Nephron (organoid): ENCODE measurements at regions not wholly inside any gene's neighbourhood (a gene's known extent, or its start where the extent isn't known, plus 50 kb on each side); places are given as distances from the start of the nearest gene placed in this dataset.

Source experiments
- H3K27ac Mint-ChIP-seq, 3 experiments: 2 replicates each; pipeline ENCODE4 v1.8.0; 2020; ENCODE audit warnings: mixed read lengths in 3 of 3, mild to moderate bottlenecking in 2 of 3, moderate library complexity in 1 of 3
- H3K27me3 Mint-ChIP-seq: 2 replicates; pipeline ENCODE4 v1.8.0; 2021; ENCODE audit warnings: low read depth, mild to moderate bottlenecking, moderate library complexity, mixed read lengths
- H3K36me3 Mint-ChIP-seq: 2 replicates; pipeline ENCODE4 v1.8.0; 2020; ENCODE audit warnings: low read depth, mixed read lengths
- H3K4me1 Mint-ChIP-seq: 2 replicates; pipeline ENCODE4 v1.8.0; 2020; ENCODE audit warnings: mixed read lengths
- H3K4me3 Mint-ChIP-seq, 3 experiments: 2 replicates each; pipeline ENCODE4 v1.8.0; 2020; ENCODE audit warnings: mild to moderate bottlenecking in 3 of 3, mixed read lengths in 3 of 3, moderate library complexity in 2 of 3
- H3K9me3 Mint-ChIP-seq: 2 replicates; pipeline ENCODE4 v1.8.0; 2020; ENCODE audit warnings: mixed read lengths
- TF ChIP-seq, protein P1 (sequence below), 3 experiments: fragments of 200-600 bp; sonication (generic); IDR thresholded peaks; one replicate each; pipeline ENCODE4 v1.5.0; 2021; ENCODE audit warnings: antibody characterized with exemption in 3 of 3; ENCODE audit not compliant: unreplicated experiment in 3 of 3

DNA sequence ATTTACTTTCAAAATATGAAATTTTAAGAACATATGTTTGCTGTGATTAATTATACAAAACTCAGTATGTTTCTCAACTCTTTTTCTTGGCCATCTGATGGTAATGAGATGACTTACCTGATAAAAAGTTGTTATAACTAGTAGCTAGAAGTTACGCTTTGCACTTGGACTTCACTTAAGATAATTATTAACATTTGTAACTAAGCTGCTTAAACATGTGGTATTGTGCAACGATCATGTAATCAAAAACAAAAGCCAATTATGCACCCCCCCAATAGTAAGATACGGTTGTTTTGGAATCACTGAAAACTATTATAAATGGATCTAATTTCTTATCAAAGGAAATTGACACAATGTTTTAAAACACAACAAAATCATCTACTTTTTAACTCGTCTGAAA, 342.9 kb downstream of the CNTN3 start:
- Mint-ChIP-seq H3K9me3 (peaks cover 5% of the 10 kb centered on the region), H3K36me3 (no peaks in the 10 kb centered on the region), H3K4me3 (no peak overlapping the region), H3K4me1 (peaks cover 21% of the 10 kb centered on the region), H3K27me3 (peaks cover 4% of the 10 kb centered on the region), H3K27ac (no peak overlapping the region)
- TF ChIP-seq, protein P1, sequence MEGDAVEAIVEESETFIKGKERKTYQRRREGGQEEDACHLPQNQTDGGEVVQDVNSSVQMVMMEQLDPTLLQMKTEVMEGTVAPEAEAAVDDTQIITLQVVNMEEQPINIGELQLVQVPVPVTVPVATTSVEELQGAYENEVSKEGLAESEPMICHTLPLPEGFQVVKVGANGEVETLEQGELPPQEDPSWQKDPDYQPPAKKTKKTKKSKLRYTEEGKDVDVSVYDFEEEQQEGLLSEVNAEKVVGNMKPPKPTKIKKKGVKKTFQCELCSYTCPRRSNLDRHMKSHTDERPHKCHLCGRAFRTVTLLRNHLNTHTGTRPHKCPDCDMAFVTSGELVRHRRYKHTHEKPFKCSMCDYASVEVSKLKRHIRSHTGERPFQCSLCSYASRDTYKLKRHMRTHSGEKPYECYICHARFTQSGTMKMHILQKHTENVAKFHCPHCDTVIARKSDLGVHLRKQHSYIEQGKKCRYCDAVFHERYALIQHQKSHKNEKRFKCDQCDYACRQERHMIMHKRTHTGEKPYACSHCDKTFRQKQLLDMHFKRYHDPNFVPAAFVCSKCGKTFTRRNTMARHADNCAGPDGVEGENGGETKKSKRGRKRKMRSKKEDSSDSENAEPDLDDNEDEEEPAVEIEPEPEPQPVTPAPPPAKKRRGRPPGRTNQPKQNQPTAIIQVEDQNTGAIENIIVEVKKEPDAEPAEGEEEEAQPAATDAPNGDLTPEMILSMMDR (IDR thresholded peaks at IDR 0.05; ENCODE audit: unreplicated experiment in 3 of 3), result no peak

DNA sequence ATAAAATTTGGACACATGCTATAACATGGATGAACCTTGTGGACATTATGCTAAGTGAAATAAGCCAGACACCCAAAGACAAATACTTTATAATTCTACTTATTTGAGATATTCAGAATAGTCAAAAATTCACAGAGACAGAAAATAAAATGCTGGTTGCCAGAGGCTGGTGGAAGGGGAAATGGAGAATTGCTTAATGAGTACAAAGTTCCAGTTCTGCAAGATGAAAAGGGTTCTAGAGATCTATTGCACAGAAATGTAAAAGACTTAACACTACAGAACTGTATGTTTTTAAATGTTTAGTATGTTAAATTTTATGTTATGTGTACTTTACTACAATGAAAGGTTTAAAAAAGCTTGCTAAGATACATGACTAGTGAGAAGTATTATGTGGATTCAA, 344.8 kb downstream of the CNTN3 start:
- no peak overlapping the region for H3K27ac Mint-ChIP-seq
- H3K27me3 Mint-ChIP-seq, result peaks cover 4% of the 10 kb centered on the region
- no peaks in the 10 kb centered on the region for H3K9me3 Mint-ChIP-seq
- H3K4me1 Mint-ChIP-seq, result peaks cover 21% of the 10 kb centered on the region
- TF ChIP-seq, protein P1 (IDR thresholded peaks at IDR 0.05; ENCODE audit: unreplicated experiment in 3 of 3), result no peak
- no peak overlapping the region for H3K4me3 Mint-ChIP-seq
- H3K36me3 Mint-ChIP-seq, result no peaks in the 10 kb centered on the region

DNA sequence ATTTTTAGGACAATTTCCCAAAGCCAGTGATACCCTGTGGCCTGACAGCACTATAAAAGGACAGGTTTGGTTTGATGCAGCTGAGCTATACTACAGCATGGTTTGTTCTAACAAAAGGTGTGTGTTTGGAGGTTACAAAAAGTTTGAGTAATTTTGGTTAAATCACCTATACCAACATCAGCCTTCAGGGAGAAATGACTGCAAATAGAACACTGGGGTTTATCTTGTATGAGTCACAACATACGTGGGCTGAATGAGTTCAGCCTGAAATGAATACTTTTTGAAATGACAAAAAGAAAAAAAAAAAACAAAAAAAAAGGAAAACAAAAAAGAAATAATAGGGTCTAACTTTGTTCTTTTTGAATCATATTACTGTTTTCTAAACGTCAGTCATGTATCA, 345.7 kb downstream of the CNTN3 start:
- Mint-ChIP-seq H3K27ac (no peak overlapping the region), H3K36me3 (no peaks in the 10 kb centered on the region), H3K9me3 (no peaks in the 10 kb centered on the region), H3K4me1 (peaks cover 13% of the 10 kb centered on the region), H3K4me3 (no peak overlapping the region), H3K27me3 (peaks cover 4% of the 10 kb centered on the region)
- TF ChIP-seq, protein P1 (IDR thresholded peaks at IDR 0.05; ENCODE audit: unreplicated experiment in 3 of 3), result no peak

DNA sequence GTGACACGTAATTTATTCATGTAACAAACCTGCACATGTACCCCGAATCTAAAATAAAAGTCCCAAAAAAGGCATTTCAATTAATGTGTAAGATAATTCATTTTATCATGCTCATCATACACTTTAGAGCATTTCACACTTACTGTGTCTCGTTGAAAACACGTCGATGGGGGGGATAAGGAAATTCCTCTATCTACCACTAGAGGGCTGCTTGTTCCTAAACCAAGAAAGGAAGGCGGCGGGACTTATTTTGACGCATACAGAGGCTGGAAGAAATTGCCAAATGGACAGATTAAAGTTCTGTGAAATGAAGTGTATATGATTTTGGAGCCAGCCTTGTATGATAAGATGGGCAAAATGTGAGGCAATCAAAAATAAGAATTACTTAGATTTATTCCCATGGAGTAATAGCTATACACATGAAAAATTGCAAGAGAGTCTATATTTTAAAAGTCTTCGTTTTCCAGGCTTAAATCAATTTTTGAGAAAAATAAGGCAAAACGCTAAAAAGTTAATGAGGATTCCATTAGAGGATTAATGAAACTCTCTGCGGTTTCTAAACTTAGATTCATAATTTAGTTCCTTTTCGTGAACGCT, 346.8 kb downstream of the CNTN3 start:
- TF ChIP-seq, protein P1 (IDR thresholded peaks at IDR 0.05; ENCODE audit: unreplicated experiment in 3 of 3), result peak; percentile 80 to 91 (median 84)
- Mint-ChIP-seq H3K36me3 (no peaks in the 10 kb centered on the region), H3K4me3 (no peak overlapping the region), H3K27me3 (peaks cover 4% of the 10 kb centered on the region), H3K9me3 (no peaks in the 10 kb centered on the region), H3K4me1 (peaks cover 5% of the 10 kb centered on the region), H3K27ac (no peak overlapping the region)

DNA sequence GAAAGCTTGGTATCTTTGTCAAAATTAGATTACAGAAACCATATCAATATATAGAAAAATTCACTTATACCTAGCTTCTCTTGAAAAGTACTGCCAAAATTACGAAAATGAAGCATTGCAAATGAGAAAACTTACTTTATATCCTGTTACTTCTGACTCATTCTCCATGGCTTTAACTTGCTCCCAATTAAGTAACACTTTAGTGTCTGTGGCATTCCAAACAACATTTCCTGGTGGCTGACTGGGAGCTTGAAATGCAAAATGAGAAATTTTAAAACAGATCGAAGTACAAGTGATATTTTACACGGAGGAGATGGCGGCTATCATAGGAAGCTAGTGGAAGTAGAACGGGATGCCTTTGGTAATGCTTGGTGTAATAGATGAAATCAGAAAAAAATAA, 347.3 kb downstream of the CNTN3 start:
- H3K36me3 Mint-ChIP-seq, result no peaks in the 10 kb centered on the region
- TF ChIP-seq, protein P1 (IDR thresholded peaks at IDR 0.05; ENCODE audit: unreplicated experiment in 3 of 3), result no peak
- peaks cover 4% of the 10 kb centered on the region for H3K27me3 Mint-ChIP-seq
- H3K4me3 Mint-ChIP-seq, result no peak overlapping the region
- no peak overlapping the region for H3K27ac Mint-ChIP-seq
- H3K4me1 Mint-ChIP-seq, result peaks cover under 1% of the 10 kb centered on the region
- no peaks in the 10 kb centered on the region for H3K9me3 Mint-ChIP-seq

DNA sequence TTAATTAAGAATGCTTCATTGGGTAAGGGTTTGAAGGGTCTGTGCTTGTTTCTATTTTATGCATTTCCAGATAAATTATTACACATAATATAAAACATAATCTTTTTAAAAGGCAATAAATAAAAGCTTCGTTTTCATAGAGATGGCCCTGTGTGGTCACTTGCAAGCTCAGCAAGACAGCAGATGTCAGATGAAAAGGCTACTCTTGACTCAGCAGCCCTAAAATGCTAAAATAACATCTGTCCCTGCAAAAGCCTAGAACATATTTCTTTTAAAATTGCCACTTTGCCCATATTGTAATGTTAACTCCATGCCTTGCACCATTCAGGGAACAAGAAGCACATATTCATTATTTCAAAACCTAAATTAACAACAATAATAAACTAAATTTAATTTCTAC, 349.4 kb downstream of the CNTN3 start:
- Mint-ChIP-seq H3K27me3 (peaks cover 4% of the 10 kb centered on the region), H3K27ac (no peak overlapping the region), H3K9me3 (no peaks in the 10 kb centered on the region), H3K36me3 (no peaks in the 10 kb centered on the region), H3K4me3 (no peak overlapping the region), H3K4me1 (no peaks in the 10 kb centered on the region)
- TF ChIP-seq, protein P1 (IDR thresholded peaks at IDR 0.05; ENCODE audit: unreplicated experiment in 3 of 3), result no peak
